ENCODE measurements at regions not wholly inside any gene's neighbourhood (a gene's known extent, or its start where the extent isn't known, plus 50 kb on each side); places are given as distances from the start of the nearest gene placed in this dataset.

DNA sequence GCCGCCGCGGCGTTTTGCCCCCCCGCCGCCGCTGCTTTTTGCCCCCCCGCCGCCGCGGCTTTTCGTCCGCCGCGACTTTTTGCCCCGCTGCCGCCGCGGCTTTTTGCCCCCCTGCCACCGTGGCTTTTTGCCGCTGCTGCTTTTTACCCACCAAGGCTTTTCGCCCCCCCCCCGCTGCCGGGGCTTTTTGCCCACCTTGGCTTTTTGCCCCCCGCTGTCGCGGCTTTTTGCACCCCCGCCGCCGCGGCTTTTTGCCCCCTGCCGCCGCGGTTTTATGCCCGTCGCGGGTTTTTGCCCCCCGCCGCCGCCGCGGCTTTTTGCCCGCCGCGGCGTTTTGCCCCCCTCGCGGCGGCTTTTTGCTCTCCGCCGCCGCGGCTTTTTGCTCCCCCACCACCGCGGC, 1343.0 kb downstream of the TP53TG3F start:
- ChIA-PET CTCF (no interaction called here), POLR2A (no interaction called here)
- no peak overlapping the region for H3K4me2 ChIP-seq (ENCODE audit: insufficient read depth, low read length)
- no peaks in the 10 kb centered on the region for H3K36me3 ChIP-seq (ENCODE audit: control insufficient read depth in 2 of 2, extremely low read depth in 1 of 2, insufficient read depth in 2 of 2, low read length in 2 of 2)
- H3K9me1 ChIP-seq (replicated peaks; ENCODE audit: control insufficient read depth, extremely low read depth, insufficient read depth, low read length), result no peaks in the 10 kb centered on the region
- H3K9me3 ChIP-seq (replicated peaks; ENCODE audit: control insufficient read depth, insufficient read depth, low read length), result no peaks in the 10 kb centered on the region
- no TSS peak for BruUV-seq (replicated peaks)
- no peaks in the 10 kb centered on the region for H3K79me2 ChIP-seq (ENCODE audit: control insufficient read depth, insufficient read depth, low read length)
- TF ChIP-seq GATA2 (IDR thresholded peaks at IDR 0.05; ENCODE audit: insufficient read depth, insufficient read length, low read depth, low read length) (no peak), MYC (IDR thresholded peaks at IDR 0.05; ENCODE audit: low read depth, low read length) (no peak), FOS (IDR thresholded peaks at IDR 0.05; ENCODE audit: borderline replicate concordance, insufficient read depth, low read length) (no peak), POLR2AphosphoS5 (IDR thresholded peaks at IDR 0.05; ENCODE audit: insufficient read depth, low read depth, low read length) (no peak), EZH2 (IDR thresholded peaks at IDR 0.05; ENCODE audit: borderline replicate concordance, low read depth, low read length, severe bottlenecking) (no peak)
- TF ChIP-seq, protein P1, sequence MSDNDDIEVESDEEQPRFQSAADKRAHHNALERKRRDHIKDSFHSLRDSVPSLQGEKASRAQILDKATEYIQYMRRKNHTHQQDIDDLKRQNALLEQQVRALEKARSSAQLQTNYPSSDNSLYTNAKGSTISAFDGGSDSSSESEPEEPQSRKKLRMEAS (IDR thresholded peaks at IDR 0.05; ENCODE audit: insufficient read depth, insufficient read length), result no peak
- no peaks in the 10 kb centered on the region for H3K27me3 ChIP-seq (ENCODE audit: control insufficient read depth in 2 of 2, insufficient read depth in 2 of 2, low read length in 2 of 2)
- no peak overlapping the region for H3K27ac ChIP-seq (ENCODE audit: insufficient read depth, low read depth, low read length)
- dilution Hi-C loops (cut with MboI; ENCODE audit: extremely low pct_ligation_motif_present, low sequenced_read_pairs), result no loop called here
- no peak for DNase-seq (ENCODE audit: low read depth, low spot score)
- H2AFZ ChIP-seq (ENCODE audit: low read depth, low read length), result no peak overlapping the region
- no peak overlapping the region for H3K9ac ChIP-seq (replicated peaks; ENCODE audit: extremely low read depth, insufficient read depth, low read length)
- H3K4me1 ChIP-seq (ENCODE audit: control insufficient read depth, extremely low read depth, insufficient read depth, low read length), result no peaks in the 10 kb centered on the region
- no peak overlapping the region for H3K4me3 ChIP-seq (replicated peaks in 1 of 3; ENCODE audit: insufficient read depth in 1 of 3, low read depth in 1 of 3, low read length in 3 of 3)
- H4K20me1 ChIP-seq (replicated peaks; ENCODE audit: control insufficient read depth, extremely low read depth, insufficient read depth, low read length), result no peaks in the 10 kb centered on the region
- intact Hi-C loops (cut with micrococcal nuclease), result no loop called here
- FAIRE-seq, result no peak

GRCh38 chr16:34802848-34803599, 1343.6 kb downstream of the TP53TG3F start:
- CTCF ChIA-PET, result no interaction called here
- POLR2A ChIA-PET, result no interaction called here
- no peak overlapping the region for H2AFZ ChIP-seq (ENCODE audit: low read depth, low read length)
- H3K9me3 ChIP-seq (replicated peaks; ENCODE audit: control insufficient read depth, insufficient read depth, low read length), result no peaks in the 10 kb centered on the region
- no peaks in the 10 kb centered on the region for H3K79me2 ChIP-seq (ENCODE audit: control insufficient read depth, insufficient read depth, low read length)
- no peak overlapping the region for H3K4me2 ChIP-seq (ENCODE audit: insufficient read depth, low read length)
- BruUV-seq (replicated peaks), result no TSS peak
- H3K4me3 ChIP-seq (replicated peaks in 1 of 3; ENCODE audit: insufficient read depth in 1 of 3, low read depth in 1 of 3, low read length in 3 of 3), result no peak overlapping the region
- H3K9ac ChIP-seq (replicated peaks; ENCODE audit: extremely low read depth, insufficient read depth, low read length), result no peak overlapping the region
- H3K36me3 ChIP-seq (ENCODE audit: control insufficient read depth in 2 of 2, extremely low read depth in 1 of 2, insufficient read depth in 2 of 2, low read length in 2 of 2), result no peaks in the 10 kb centered on the region
- no peaks in the 10 kb centered on the region for H3K9me1 ChIP-seq (replicated peaks; ENCODE audit: control insufficient read depth, extremely low read depth, insufficient read depth, low read length)
- dilution Hi-C loops (cut with MboI; ENCODE audit: extremely low pct_ligation_motif_present, low sequenced_read_pairs), result no loop called here
- no peak for DNase-seq (ENCODE audit: low read depth, low spot score)
- no peaks in the 10 kb centered on the region for H3K27me3 ChIP-seq (ENCODE audit: control insufficient read depth in 2 of 2, insufficient read depth in 2 of 2, low read length in 2 of 2)
- intact Hi-C loops (cut with micrococcal nuclease), result no loop called here
- no peak overlapping the region for H3K27ac ChIP-seq (ENCODE audit: insufficient read depth, low read depth, low read length)
- H4K20me1 ChIP-seq (replicated peaks; ENCODE audit: control insufficient read depth, extremely low read depth, insufficient read depth, low read length), result no peaks in the 10 kb centered on the region
- FAIRE-seq, result no peak
- H3K4me1 ChIP-seq (ENCODE audit: control insufficient read depth, extremely low read depth, insufficient read depth, low read length), result no peaks in the 10 kb centered on the region
- TF ChIP-seq POLR2AphosphoS5 (IDR thresholded peaks at IDR 0.05; ENCODE audit: insufficient read depth, low read depth, low read length) (no peak), FOS (IDR thresholded peaks at IDR 0.05; ENCODE audit: borderline replicate concordance, insufficient read depth, low read length) (no peak), EZH2 (IDR thresholded peaks at IDR 0.05; ENCODE audit: borderline replicate concordance, low read depth, low read length, severe bottlenecking) (no peak), GATA2 (IDR thresholded peaks at IDR 0.05; ENCODE audit: insufficient read depth, insufficient read length, low read depth, low read length) (no peak), POLR2A (IDR thresholded peaks at IDR 0.05; ENCODE audit: low read depth, low read length) (no peak), JUN (IDR thresholded peaks at IDR 0.05; ENCODE audit: borderline replicate concordance, insufficient read depth, insufficient read length, low read depth) (no peak), MYC (IDR thresholded peaks at IDR 0.05; ENCODE audit: low read depth, low read length) (no peak)
- TF ChIP-seq, protein P2, sequence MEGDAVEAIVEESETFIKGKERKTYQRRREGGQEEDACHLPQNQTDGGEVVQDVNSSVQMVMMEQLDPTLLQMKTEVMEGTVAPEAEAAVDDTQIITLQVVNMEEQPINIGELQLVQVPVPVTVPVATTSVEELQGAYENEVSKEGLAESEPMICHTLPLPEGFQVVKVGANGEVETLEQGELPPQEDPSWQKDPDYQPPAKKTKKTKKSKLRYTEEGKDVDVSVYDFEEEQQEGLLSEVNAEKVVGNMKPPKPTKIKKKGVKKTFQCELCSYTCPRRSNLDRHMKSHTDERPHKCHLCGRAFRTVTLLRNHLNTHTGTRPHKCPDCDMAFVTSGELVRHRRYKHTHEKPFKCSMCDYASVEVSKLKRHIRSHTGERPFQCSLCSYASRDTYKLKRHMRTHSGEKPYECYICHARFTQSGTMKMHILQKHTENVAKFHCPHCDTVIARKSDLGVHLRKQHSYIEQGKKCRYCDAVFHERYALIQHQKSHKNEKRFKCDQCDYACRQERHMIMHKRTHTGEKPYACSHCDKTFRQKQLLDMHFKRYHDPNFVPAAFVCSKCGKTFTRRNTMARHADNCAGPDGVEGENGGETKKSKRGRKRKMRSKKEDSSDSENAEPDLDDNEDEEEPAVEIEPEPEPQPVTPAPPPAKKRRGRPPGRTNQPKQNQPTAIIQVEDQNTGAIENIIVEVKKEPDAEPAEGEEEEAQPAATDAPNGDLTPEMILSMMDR (IDR thresholded peaks at IDR 0.05; ENCODE audit: extremely low read depth in 1 of 2, insufficient read depth in 1 of 2, low read depth in 1 of 2, low read length in 2 of 2), result no peak
- TF ChIP-seq, protein P1 (IDR thresholded peaks at IDR 0.05; ENCODE audit: insufficient read depth, insufficient read length), result no peak

Measured in endothelial cell of umbilical vein (primary cell).